GM23338 (cell line): ENCODE measurements at regions not wholly inside any gene's neighbourhood (a gene's known extent, or its start where the extent isn't known, plus 50 kb on each side); places are given as distances from the start of the nearest gene placed in this dataset.

ENCODE experiments used
- ATAC-seq: fragments of 200-7000 bp; cut with Tn5 transposase; 3 replicates; pipeline ENCODE4 v1.9.1; 2020
- DNase-seq: peaks from one replicate; pipeline ENCODE4 v3.0.0-alpha.2; 2015; ENCODE audit warnings: low spot score
- H2AFZ ChIP-seq: fragments of 200-600 bp; sonication (generic); 2 replicates; pipeline ENCODE4 v1.8.0; 2016; ENCODE audit warnings: antibody characterized with exemption, mild to moderate bottlenecking, moderate library complexity
- H3F3A ChIP-seq: fragments of 200-600 bp; sonication (generic); replicated peaks from 2 replicates; pipeline ENCODE4 v1.8.0; 2017; ENCODE audit warnings: antibody characterized with exemption, mixed run types, low read depth
- H3K27ac ChIP-seq: fragments of 200-600 bp; sonication (generic); 2 replicates; pipeline ENCODE4 v1.6.1; 2016; ENCODE audit warnings: low read depth
- H3K27me3 ChIP-seq: fragments of 200-600 bp; sonication (generic); 2 replicates; pipeline ENCODE4 v1.8.0; 2016; ENCODE audit warnings: mild to moderate bottlenecking, mixed run types, moderate library complexity; ENCODE audit not compliant: insufficient read depth
- H3K36me3 ChIP-seq: fragments of 200-600 bp; sonication (generic); 2 replicates; pipeline ENCODE4 v1.8.0; 2016; ENCODE audit warnings: mild to moderate bottlenecking; ENCODE audit not compliant: insufficient read depth
- H3K4me1 ChIP-seq: fragments of 200-600 bp; sonication (generic); 2 replicates; pipeline ENCODE4 v1.8.0; 2016; ENCODE audit warnings: mild to moderate bottlenecking, moderate library complexity; ENCODE audit not compliant: insufficient read depth
- H3K4me2 ChIP-seq: fragments of 200-600 bp; sonication (generic); 2 replicates; pipeline ENCODE4 v1.7.1; 2017; ENCODE audit warnings: mixed run types
- H3K4me3 ChIP-seq: fragments of 200-600 bp; sonication (generic); 2 replicates; pipeline ENCODE4 v1.6.1; 2016; ENCODE audit warnings: mixed run types
- H3K79me2 ChIP-seq: fragments of 200-600 bp; sonication (generic); replicated peaks from 2 replicates; pipeline ENCODE4 v1.8.0; 2017; ENCODE audit warnings: mild to moderate bottlenecking; ENCODE audit not compliant: insufficient read depth
- H3K9me2 ChIP-seq: fragments of 200-600 bp; sonication (generic); 2 replicates; pipeline ENCODE4 v1.8.0; 2017; ENCODE audit not compliant: insufficient read depth
- H4K20me1 ChIP-seq: fragments of 200-600 bp; sonication (generic); replicated peaks from 2 replicates; pipeline ENCODE4 v1.8.0; 2017; ENCODE audit warnings: mild to moderate bottlenecking; ENCODE audit not compliant: insufficient read depth
- H3K27ac Mint-ChIP-seq: 2 replicates; pipeline ENCODE4 v1.8.0; 2020; ENCODE audit warnings: inconsistent platforms, mild to moderate bottlenecking, moderate library complexity, mixed read lengths
- H3K27me3 Mint-ChIP-seq: 3 replicates; pipeline ENCODE4 v1.8.0; 2022; ENCODE audit warnings: low read depth, mild to moderate bottlenecking, moderate library complexity, mixed read lengths, inconsistent platforms; ENCODE audit not compliant: insufficient read depth, poor library complexity
- H3K36me3 Mint-ChIP-seq: 3 replicates; pipeline ENCODE4 v1.8.0; 2021; ENCODE audit warnings: low read depth, mild to moderate bottlenecking, inconsistent platforms, moderate library complexity, mixed read lengths
- H3K4me1 Mint-ChIP-seq: 3 replicates; pipeline ENCODE4 v1.8.0; 2020; ENCODE audit warnings: mild to moderate bottlenecking, inconsistent platforms, mixed read lengths
- H3K4me3 Mint-ChIP-seq: 3 replicates; pipeline ENCODE4 v1.8.0; 2021; ENCODE audit warnings: moderate library complexity, mild to moderate bottlenecking, inconsistent platforms, mixed read lengths
- H3K9me3 Mint-ChIP-seq: 3 replicates; pipeline ENCODE4 v1.8.0; 2020; ENCODE audit warnings: moderate library complexity, mild to moderate bottlenecking, inconsistent platforms, mixed read lengths
- EZH2 ChIP-seq: fragments of 200-600 bp; sonication (generic); IDR thresholded peaks from one replicate; pipeline ENCODE4 v1.8.0; 2017; ENCODE audit warnings: antibody characterized with exemption, mild to moderate bottlenecking, low read depth; ENCODE audit not compliant: unreplicated experiment
- EZH2phosphoT487 ChIP-seq: fragments of 200-600 bp; sonication (generic); IDR thresholded peaks from one replicate; pipeline ENCODE4 v1.8.1; 2018; ENCODE audit warnings: antibody characterized with exemption; ENCODE audit not compliant: unreplicated experiment
- JUNB ChIP-seq: IDR thresholded peaks from one replicate; pipeline ENCODE4 v1.6.1; 2016; ENCODE audit warnings: antibody characterized with exemption; ENCODE audit not compliant: unreplicated experiment
- NANOG ChIP-seq: IDR thresholded peaks from 2 replicates; pipeline ENCODE4 v1.6.1; 2016; ENCODE audit warnings: antibody characterized with exemption, borderline replicate concordance
- POLR2AphosphoS5 ChIP-seq: IDR thresholded peaks from 2 replicates; pipeline ENCODE4 v1.6.1; 2016; ENCODE audit warnings: antibody characterized with exemption, low read depth
- STAT1 ChIP-seq: IDR thresholded peaks from one replicate; pipeline ENCODE4 v1.6.1; 2016; ENCODE audit warnings: antibody characterized with exemption; ENCODE audit not compliant: unreplicated experiment
- ZNF114 ChIP-seq: fragments of 250-450 bp; sonication (Bioruptor Pico); IDR thresholded peaks from 2 replicates; pipeline ENCODE4 v1.5.0; 2020; ENCODE audit warnings: mild to moderate bottlenecking, moderate library complexity
- ZNF331 ChIP-seq: fragments of 250-450 bp; sonication (Bioruptor Pico); IDR thresholded peaks from 2 replicates; pipeline ENCODE4 v1.5.0; 2020; ENCODE audit warnings: low read depth, mild to moderate bottlenecking, moderate library complexity
- ZNF462 ChIP-seq: fragments of 250-450 bp; sonication (Bioruptor Pico); IDR thresholded peaks from 2 replicates; pipeline ENCODE4 v1.5.0; 2020; ENCODE audit warnings: mild to moderate bottlenecking, moderate library complexity
- TF ChIP-seq, protein P1 (sequence below): IDR thresholded peaks from one replicate; pipeline ENCODE4 v1.6.1; 2018; ENCODE audit warnings: antibody characterized with exemption; ENCODE audit not compliant: unreplicated experiment

GRCh38 chr13:50758796-50759195, 84.7 kb downstream of the DLEU7 start (continued):
- TF ChIP-seq ZNF462 (CRISPR knock-in tag) (no peak), ZNF114 (CRISPR knock-in tag) (no peak), ZNF331 (no peak)
- TF ChIP-seq, protein P1, sequence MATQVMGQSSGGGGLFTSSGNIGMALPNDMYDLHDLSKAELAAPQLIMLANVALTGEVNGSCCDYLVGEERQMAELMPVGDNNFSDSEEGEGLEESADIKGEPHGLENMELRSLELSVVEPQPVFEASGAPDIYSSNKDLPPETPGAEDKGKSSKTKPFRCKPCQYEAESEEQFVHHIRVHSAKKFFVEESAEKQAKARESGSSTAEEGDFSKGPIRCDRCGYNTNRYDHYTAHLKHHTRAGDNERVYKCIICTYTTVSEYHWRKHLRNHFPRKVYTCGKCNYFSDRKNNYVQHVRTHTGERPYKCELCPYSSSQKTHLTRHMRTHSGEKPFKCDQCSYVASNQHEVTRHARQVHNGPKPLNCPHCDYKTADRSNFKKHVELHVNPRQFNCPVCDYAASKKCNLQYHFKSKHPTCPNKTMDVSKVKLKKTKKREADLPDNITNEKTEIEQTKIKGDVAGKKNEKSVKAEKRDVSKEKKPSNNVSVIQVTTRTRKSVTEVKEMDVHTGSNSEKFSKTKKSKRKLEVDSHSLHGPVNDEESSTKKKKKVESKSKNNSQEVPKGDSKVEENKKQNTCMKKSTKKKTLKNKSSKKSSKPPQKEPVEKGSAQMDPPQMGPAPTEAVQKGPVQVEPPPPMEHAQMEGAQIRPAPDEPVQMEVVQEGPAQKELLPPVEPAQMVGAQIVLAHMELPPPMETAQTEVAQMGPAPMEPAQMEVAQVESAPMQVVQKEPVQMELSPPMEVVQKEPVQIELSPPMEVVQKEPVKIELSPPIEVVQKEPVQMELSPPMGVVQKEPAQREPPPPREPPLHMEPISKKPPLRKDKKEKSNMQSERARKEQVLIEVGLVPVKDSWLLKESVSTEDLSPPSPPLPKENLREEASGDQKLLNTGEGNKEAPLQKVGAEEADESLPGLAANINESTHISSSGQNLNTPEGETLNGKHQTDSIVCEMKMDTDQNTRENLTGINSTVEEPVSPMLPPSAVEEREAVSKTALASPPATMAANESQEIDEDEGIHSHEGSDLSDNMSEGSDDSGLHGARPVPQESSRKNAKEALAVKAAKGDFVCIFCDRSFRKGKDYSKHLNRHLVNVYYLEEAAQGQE = no peak

DNA sequence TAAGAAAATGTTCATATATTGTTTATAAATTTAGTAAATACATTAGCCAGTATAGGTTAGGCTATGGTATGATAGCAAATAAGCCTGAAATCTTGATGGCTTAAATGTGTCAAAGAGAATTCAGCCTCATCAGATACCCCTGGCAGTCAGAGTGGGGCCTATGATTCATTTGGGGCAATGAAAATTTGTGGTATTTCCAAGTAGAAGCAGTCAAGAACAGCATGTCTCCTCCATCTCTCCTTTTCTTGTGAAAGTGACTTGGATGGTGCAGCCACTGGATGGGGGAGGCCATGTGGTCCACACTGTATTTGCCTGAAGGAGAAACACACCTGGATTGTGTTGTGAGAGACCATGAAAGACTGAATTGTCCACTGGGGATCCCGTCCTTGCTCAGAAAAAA, 82.7 kb downstream of the DLEU7 start:
- no peak overlapping the region for H2AFZ ChIP-seq
- H3K36me3 Mint-ChIP-seq = peaks cover 22% of the 10 kb centered on the region
- no peak overlapping the region for H3K27ac ChIP-seq
- H3K4me3 Mint-ChIP-seq = no peak overlapping the region
- DNase-seq (no peak), ATAC-seq (no peak)
- no peak overlapping the region for H3K4me3 ChIP-seq
- H3K4me1 ChIP-seq = peaks cover 8% of the 10 kb centered on the region
- H3K9me3 Mint-ChIP-seq = peaks cover 24% of the 10 kb centered on the region
- 0 out of 2 replicates have a peak, but pooled peaks cover 3% of the 10 kb centered on the region for H3K36me3 ChIP-seq
- no peaks in the 10 kb centered on the region for H4K20me1 ChIP-seq
- H3K9me2 ChIP-seq = peaks cover 8% of the 10 kb centered on the region; the same call in 1 of the 2 replicates
- H3K4me1 Mint-ChIP-seq = peaks cover 10% of the 10 kb centered on the region
- H3K79me2 ChIP-seq = no peaks in the 10 kb centered on the region
- H3F3A ChIP-seq = no peaks in the 10 kb centered on the region
- peaks cover 7% of the 10 kb centered on the region for H3K27me3 Mint-ChIP-seq
- no peak overlapping the region for H3K4me2 ChIP-seq
- no peak overlapping the region for H3K27ac Mint-ChIP-seq
- H3K27me3 ChIP-seq = no peaks in the 10 kb centered on the region
- no peak for TF ChIP-seq EZH2phosphoT487
- no peak for TF ChIP-seq STAT1
- no peak for TF ChIP-seq POLR2AphosphoS5
- TF ChIP-seq ZNF114 (CRISPR knock-in tag) = no peak
- TF ChIP-seq JUNB = no peak
- no peak for TF ChIP-seq EZH2
- TF ChIP-seq NANOG = no peak
